Neural crest cell (in vitro differentiated cells): ENCODE measurements at regions not wholly inside any gene's neighbourhood (a gene's known extent, or its start where the extent isn't known, plus 50 kb on each side); places are given as distances from the start of the nearest gene placed in this dataset.

Experiments
- DNase-seq: peaks from one replicate; pipeline ENCODE4 v3.0.0; 2021; ENCODE audit warnings: low read depth, mixed read lengths, low spot score
- H3K27ac Mint-ChIP-seq: one replicate; pipeline ENCODE4 v1.8.0; 2021; ENCODE audit warnings: mild to moderate bottlenecking, mixed read lengths; ENCODE audit not compliant: unreplicated experiment
- H3K27me3 Mint-ChIP-seq: 2 replicates; pipeline ENCODE4 v1.8.0; 2021; ENCODE audit warnings: low read depth, mild to moderate bottlenecking, mixed read lengths
- H3K36me3 Mint-ChIP-seq: 2 replicates; pipeline ENCODE4 v1.8.0; 2021; ENCODE audit warnings: low read depth, mild to moderate bottlenecking, mixed read lengths
- H3K4me1 Mint-ChIP-seq: 2 replicates; pipeline ENCODE4 v1.8.0; 2021; ENCODE audit warnings: mixed read lengths
- H3K4me3 Mint-ChIP-seq: one replicate; pipeline ENCODE4 v1.8.0; 2021; ENCODE audit warnings: mild to moderate bottlenecking, mixed read lengths
- H3K9me3 Mint-ChIP-seq: 2 replicates; pipeline ENCODE4 v1.8.0; 2021; ENCODE audit warnings: mixed read lengths
- TF ChIP-seq, protein P1 (sequence below): fragments of 200-600 bp; sonication (generic); conservative IDR thresholded peaks from 2 replicates; pipeline ENCODE4 v1.5.0; 2021; ENCODE audit warnings: antibody characterized with exemption, mild to moderate bottlenecking

DNA sequence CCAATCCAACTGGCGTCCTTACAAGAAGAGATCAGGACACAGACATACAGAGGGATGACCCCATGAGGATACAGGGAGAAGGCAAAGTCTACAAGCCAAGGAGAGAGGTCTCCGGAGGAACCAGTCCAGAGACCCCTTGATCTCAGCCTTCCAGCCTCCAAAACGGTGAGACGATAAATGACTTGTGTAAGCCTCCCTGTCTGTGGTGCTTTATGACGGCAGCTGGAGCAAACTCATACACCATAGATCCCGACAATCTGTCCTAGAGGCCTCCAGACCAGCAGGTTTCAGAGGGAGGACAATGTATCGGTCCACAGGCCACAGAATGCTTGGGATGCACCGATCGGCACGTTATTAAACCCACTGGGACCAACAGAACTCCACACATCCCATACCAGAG lies 383.3 kb downstream of the SHANK2 start:
- Mint-ChIP-seq H3K27ac (no peak overlapping the region), H3K9me3 (no peaks in the 10 kb centered on the region), H3K27me3 (no peaks in the 10 kb centered on the region), H3K4me3 (no peak overlapping the region), H3K4me1 (peaks cover 22% of the 10 kb centered on the region), H3K36me3 (no peaks in the 10 kb centered on the region)
- TF ChIP-seq, protein P1, sequence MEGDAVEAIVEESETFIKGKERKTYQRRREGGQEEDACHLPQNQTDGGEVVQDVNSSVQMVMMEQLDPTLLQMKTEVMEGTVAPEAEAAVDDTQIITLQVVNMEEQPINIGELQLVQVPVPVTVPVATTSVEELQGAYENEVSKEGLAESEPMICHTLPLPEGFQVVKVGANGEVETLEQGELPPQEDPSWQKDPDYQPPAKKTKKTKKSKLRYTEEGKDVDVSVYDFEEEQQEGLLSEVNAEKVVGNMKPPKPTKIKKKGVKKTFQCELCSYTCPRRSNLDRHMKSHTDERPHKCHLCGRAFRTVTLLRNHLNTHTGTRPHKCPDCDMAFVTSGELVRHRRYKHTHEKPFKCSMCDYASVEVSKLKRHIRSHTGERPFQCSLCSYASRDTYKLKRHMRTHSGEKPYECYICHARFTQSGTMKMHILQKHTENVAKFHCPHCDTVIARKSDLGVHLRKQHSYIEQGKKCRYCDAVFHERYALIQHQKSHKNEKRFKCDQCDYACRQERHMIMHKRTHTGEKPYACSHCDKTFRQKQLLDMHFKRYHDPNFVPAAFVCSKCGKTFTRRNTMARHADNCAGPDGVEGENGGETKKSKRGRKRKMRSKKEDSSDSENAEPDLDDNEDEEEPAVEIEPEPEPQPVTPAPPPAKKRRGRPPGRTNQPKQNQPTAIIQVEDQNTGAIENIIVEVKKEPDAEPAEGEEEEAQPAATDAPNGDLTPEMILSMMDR = no peak
- DNase-seq = no peak

GRCh38 chr11:70871881-70872280 lies 380.5 kb downstream of the SHANK2 start:
- no peak overlapping the region for H3K4me3 Mint-ChIP-seq
- peaks cover 29% of the 10 kb centered on the region for H3K4me1 Mint-ChIP-seq
- TF ChIP-seq, protein P1 = no peak
- H3K9me3 Mint-ChIP-seq = no peaks in the 10 kb centered on the region
- no peaks in the 10 kb centered on the region for H3K27me3 Mint-ChIP-seq
- no peak for DNase-seq
- no peak overlapping the region for H3K27ac Mint-ChIP-seq
- H3K36me3 Mint-ChIP-seq = no peaks in the 10 kb centered on the region

GRCh38 chr11:70872299-70872698 lies 380.1 kb downstream of the SHANK2 start:
- Mint-ChIP-seq H3K27ac (peak overlapping the region; percentile 71), H3K4me1 (peaks cover 33% of the 10 kb centered on the region), H3K27me3 (no peaks in the 10 kb centered on the region), H3K36me3 (no peaks in the 10 kb centered on the region), H3K4me3 (no peak overlapping the region), H3K9me3 (no peaks in the 10 kb centered on the region)
- TF ChIP-seq, protein P1 = no peak
- DNase-seq = no peak

- H3K27me3 Mint-ChIP-seq = no peaks in the 10 kb centered on the region
- TF ChIP-seq, protein P1 = no peak
- H3K27ac Mint-ChIP-seq = peak overlapping the region; percentile 90
- no peak overlapping the region for H3K4me3 Mint-ChIP-seq
- no peaks in the 10 kb centered on the region for H3K36me3 Mint-ChIP-seq
- peaks cover 35% of the 10 kb centered on the region for H3K4me1 Mint-ChIP-seq
- no peaks in the 10 kb centered on the region for H3K9me3 Mint-ChIP-seq
- no peak for DNase-seq
Measured at GRCh38 chr11:70872955-70873735, 379.2 kb downstream of the SHANK2 start.

- H3K36me3 Mint-ChIP-seq = no peaks in the 10 kb centered on the region
- peaks cover 35% of the 10 kb centered on the region for H3K4me1 Mint-ChIP-seq
- TF ChIP-seq, protein P1 = no peak
- no peak overlapping the region for H3K4me3 Mint-ChIP-seq
- no peaks in the 10 kb centered on the region for H3K9me3 Mint-ChIP-seq
- no peaks in the 10 kb centered on the region for H3K27me3 Mint-ChIP-seq
- no peak overlapping the region for H3K27ac Mint-ChIP-seq
- DNase-seq = no peak
Measured at GRCh38 chr11:70873736-70874412, 378.5 kb downstream of the SHANK2 start.
